ENCODE measurements at regions not wholly inside any gene's neighbourhood (a gene's known extent, or its start where the extent isn't known, plus 50 kb on each side); places are given as distances from the start of the nearest gene placed in this dataset.

- H2AFZ ChIP-seq (ENCODE audit: low read depth, low read length, severe bottlenecking): no peak overlapping the region
- H3K79me2 ChIP-seq (ENCODE audit: insufficient read depth, low read length): no peaks in the 10 kb centered on the region
- H3K9me2 ChIP-seq (replicated peaks; ENCODE audit: insufficient read depth, low read length): no peaks in the 10 kb centered on the region
- no peaks in the 10 kb centered on the region for H3F3A ChIP-seq (ENCODE audit: insufficient read depth)
- H3K4me2 ChIP-seq (ENCODE audit: low read depth, low read length, poor library complexity, severe bottlenecking): no peak overlapping the region
- no peaks in the 10 kb centered on the region for H4K20me1 ChIP-seq (ENCODE audit: low read depth, low read length)
- no peaks in the 10 kb centered on the region for H3K27me3 ChIP-seq (ENCODE audit: low read length)
- no peaks in the 10 kb centered on the region for H3K36me3 ChIP-seq (ENCODE audit: low read length)
- H3K9ac ChIP-seq (ENCODE audit: low read length): no peak overlapping the region
- no peak for TF ChIP-seq EZH2phosphoT487 (conservative IDR thresholded peaks at IDR 0.05; ENCODE audit: low read length)
- TF ChIP-seq, protein P1, sequence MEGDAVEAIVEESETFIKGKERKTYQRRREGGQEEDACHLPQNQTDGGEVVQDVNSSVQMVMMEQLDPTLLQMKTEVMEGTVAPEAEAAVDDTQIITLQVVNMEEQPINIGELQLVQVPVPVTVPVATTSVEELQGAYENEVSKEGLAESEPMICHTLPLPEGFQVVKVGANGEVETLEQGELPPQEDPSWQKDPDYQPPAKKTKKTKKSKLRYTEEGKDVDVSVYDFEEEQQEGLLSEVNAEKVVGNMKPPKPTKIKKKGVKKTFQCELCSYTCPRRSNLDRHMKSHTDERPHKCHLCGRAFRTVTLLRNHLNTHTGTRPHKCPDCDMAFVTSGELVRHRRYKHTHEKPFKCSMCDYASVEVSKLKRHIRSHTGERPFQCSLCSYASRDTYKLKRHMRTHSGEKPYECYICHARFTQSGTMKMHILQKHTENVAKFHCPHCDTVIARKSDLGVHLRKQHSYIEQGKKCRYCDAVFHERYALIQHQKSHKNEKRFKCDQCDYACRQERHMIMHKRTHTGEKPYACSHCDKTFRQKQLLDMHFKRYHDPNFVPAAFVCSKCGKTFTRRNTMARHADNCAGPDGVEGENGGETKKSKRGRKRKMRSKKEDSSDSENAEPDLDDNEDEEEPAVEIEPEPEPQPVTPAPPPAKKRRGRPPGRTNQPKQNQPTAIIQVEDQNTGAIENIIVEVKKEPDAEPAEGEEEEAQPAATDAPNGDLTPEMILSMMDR (IDR thresholded peaks at IDR 0.05; ENCODE audit: insufficient read depth, low read length, poor library complexity, severe bottlenecking): no peak
- H3K27ac ChIP-seq (ENCODE audit: low read depth, low read length): no peak overlapping the region
- H3K9me3 ChIP-seq (ENCODE audit: insufficient read depth, low read length): no peaks in the 10 kb centered on the region
- no peak overlapping the region for H3K4me3 ChIP-seq (ENCODE audit: insufficient read depth, low read length, poor library complexity, severe bottlenecking)
Observed at GRCh38 chr1:72586023-72586685, 303.8 kb upstream of the NEGR1 start.

GRCh38 chr1:72579629-72580028 lies 297.3 kb upstream of the NEGR1 start:
- H3K9ac ChIP-seq (ENCODE audit: low read length): no peak overlapping the region
- no peaks in the 10 kb centered on the region for H3K9me2 ChIP-seq (replicated peaks; ENCODE audit: insufficient read depth, low read length)
- H3K4me2 ChIP-seq (ENCODE audit: low read depth, low read length, poor library complexity, severe bottlenecking): no peak overlapping the region
- TF ChIP-seq, protein P1 (IDR thresholded peaks at IDR 0.05; ENCODE audit: insufficient read depth, low read length, poor library complexity, severe bottlenecking): no peak
- TF ChIP-seq EZH2phosphoT487 (conservative IDR thresholded peaks at IDR 0.05; ENCODE audit: low read length): no peak
- H3F3A ChIP-seq (ENCODE audit: insufficient read depth): no peaks in the 10 kb centered on the region
- H3K79me2 ChIP-seq (ENCODE audit: insufficient read depth, low read length): no peaks in the 10 kb centered on the region
- H3K27ac ChIP-seq (ENCODE audit: low read depth, low read length): no peak overlapping the region
- H3K4me3 ChIP-seq (ENCODE audit: insufficient read depth, low read length, poor library complexity, severe bottlenecking): no peak overlapping the region
- H3K9me3 ChIP-seq (ENCODE audit: insufficient read depth, low read length): no peaks in the 10 kb centered on the region
- H2AFZ ChIP-seq (ENCODE audit: low read depth, low read length, severe bottlenecking): no peak overlapping the region
- no peaks in the 10 kb centered on the region for H3K36me3 ChIP-seq (ENCODE audit: low read length)
- no peaks in the 10 kb centered on the region for H3K27me3 ChIP-seq (ENCODE audit: low read length)
- H4K20me1 ChIP-seq (ENCODE audit: low read depth, low read length): no peaks in the 10 kb centered on the region

GRCh38 chr1:72570815-72571214 lies 288.5 kb upstream of the NEGR1 start:
- Histone ChIP-seq H3K36me3 (ENCODE audit: low read length) (no peaks in the 10 kb centered on the region), H3K9me2 (replicated peaks; ENCODE audit: insufficient read depth, low read length) (no peaks in the 10 kb centered on the region), H3K27me3 (ENCODE audit: low read length) (no peaks in the 10 kb centered on the region), H2AFZ (ENCODE audit: low read depth, low read length, severe bottlenecking) (no peak overlapping the region), H4K20me1 (ENCODE audit: low read depth, low read length) (no peaks in the 10 kb centered on the region), H3K27ac (ENCODE audit: low read depth, low read length) (no peak overlapping the region), H3K4me3 (ENCODE audit: insufficient read depth, low read length, poor library complexity, severe bottlenecking) (no peak overlapping the region), H3F3A (ENCODE audit: insufficient read depth) (no peaks in the 10 kb centered on the region), H3K9me3 (ENCODE audit: insufficient read depth, low read length) (no peaks in the 10 kb centered on the region; the same call in 1 of the 2 replicates), H3K4me2 (ENCODE audit: low read depth, low read length, poor library complexity, severe bottlenecking) (no peak overlapping the region), H3K79me2 (ENCODE audit: insufficient read depth, low read length) (no peaks in the 10 kb centered on the region), H3K9ac (ENCODE audit: low read length) (no peak overlapping the region)
- no peak for TF ChIP-seq EZH2phosphoT487 (conservative IDR thresholded peaks at IDR 0.05; ENCODE audit: low read length)
- TF ChIP-seq, protein P1 (IDR thresholded peaks at IDR 0.05; ENCODE audit: insufficient read depth, low read length, poor library complexity, severe bottlenecking): no peak
